ENCODE measurements at regions not wholly inside any gene's neighbourhood (a gene's known extent, or its start where the extent isn't known, plus 50 kb on each side); places are given as distances from the start of the nearest gene placed in this dataset.

GRCh38 chr13:73387318-73387717 lies 328.5 kb downstream of the KLF5 start:
- no peak for TF ChIP-seq CTCF (IDR thresholded peaks at IDR 0.05; ENCODE audit: low read depth, low read length)
- H3K4me3 ChIP-seq (ENCODE audit: low read depth, low read length): no peak overlapping the region
- in situ Hi-C loops (cut with HindIII; ENCODE audit: low sequenced_read_pairs): no loop called here
- no peak for DNase-seq (ENCODE audit: low read depth, low spot score)

DNA sequence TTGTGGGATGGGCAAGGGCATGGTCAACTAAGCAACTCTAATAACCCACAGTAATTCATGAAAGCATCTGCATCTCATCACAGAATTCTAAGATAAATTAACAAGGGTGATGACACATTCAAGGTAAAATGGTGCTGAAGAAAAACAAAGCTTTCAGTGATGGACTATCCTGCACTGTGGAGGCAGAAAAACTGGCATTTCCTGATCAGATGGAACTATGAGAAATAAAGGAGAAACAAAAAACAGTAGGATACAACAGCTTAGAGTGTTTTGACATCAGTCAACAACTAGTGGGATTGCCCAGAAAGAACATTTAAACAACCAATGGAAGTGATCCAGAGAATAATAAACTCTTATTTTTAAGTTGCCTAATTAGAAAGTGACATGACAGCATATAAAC lies 327.0 kb downstream of the KLF5 start:
- in situ Hi-C loops (cut with HindIII; ENCODE audit: low sequenced_read_pairs): no loop called here
- no peak for TF ChIP-seq CTCF (IDR thresholded peaks at IDR 0.05; ENCODE audit: low read depth, low read length)

DNA sequence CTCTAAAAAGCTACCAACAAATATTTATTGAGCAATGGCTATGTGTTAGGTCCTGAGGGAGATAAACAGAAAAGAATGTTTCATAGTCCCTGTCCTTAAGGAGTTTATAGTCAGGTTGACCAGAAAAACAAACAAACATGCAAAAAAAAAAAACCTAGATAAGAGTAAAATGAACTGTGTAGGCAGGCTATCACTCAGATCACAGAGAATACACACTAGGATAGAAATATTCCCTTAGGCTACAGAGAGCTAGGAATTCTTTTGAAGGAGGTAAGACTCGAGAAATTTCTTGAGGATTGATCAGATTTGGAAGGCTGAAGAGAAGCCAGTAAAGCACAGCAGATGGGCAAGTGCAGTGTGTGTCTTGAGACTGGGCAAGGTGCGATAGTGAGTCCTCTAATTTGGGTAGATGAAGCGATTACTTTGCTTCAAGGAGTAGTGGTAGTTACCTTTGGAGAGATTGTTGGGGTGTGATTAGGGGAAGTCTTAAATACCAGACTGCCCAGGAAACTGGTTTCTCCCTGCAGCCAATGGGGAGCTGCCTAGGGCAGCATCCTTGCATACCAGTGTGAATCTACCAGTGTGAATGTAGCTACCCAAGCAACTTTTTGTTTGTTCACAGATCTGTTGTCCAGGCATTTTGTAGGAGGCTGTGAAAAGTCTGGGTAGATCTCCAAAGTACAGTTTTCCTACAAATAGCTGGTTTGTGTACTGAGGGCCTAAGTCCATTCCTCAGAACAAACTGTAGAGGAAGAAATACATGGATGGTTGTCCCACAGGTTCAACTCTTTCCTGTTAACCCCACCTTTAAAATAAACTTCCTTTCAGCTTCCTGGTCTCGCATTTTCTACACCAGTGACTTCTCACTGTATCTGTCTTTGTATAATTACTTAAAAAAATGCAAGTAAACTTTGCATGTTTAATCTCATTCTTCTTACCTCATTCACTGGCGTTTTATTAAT lies 314.1 kb downstream of the KLF5 start:
- no peak overlapping the region for H3K4me3 ChIP-seq (ENCODE audit: low read depth, low read length)
- no peak for TF ChIP-seq CTCF (IDR thresholded peaks at IDR 0.05; ENCODE audit: low read depth, low read length)
- in situ Hi-C loops (cut with HindIII; ENCODE audit: low sequenced_read_pairs): no loop called here
- no peak for DNase-seq (ENCODE audit: low read depth, low spot score)

More for the DNA sequence above, 327.0 kb downstream of the KLF5 start:
- no peak for DNase-seq (ENCODE audit: low read depth, low spot score)
- no peak overlapping the region for H3K4me3 ChIP-seq (ENCODE audit: low read depth, low read length)

DNA sequence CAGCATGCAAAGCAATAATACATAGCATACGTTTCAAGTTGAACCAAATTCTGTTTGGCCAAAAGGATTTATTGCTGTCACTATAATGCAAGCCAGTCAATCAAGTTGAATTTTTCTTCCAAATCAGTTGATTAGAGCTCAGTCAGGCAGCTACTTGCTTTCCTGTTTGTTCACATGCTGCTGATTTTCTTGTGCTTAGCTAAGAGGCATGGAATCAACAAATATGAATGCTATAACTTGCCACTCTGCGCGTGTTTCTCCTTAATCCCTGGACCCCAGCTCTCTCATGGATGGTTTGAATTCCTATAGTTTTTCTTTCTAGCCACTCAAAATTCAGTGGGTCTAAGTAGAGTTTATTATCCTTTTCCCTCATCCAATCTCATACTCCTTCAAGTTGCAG lies 311.3 kb downstream of the KLF5 start:
- no peak for DNase-seq (ENCODE audit: low read depth, low spot score)
- TF ChIP-seq CTCF (IDR thresholded peaks at IDR 0.05; ENCODE audit: low read depth, low read length): no peak
- H3K4me3 ChIP-seq (ENCODE audit: low read depth, low read length): no peak overlapping the region
- in situ Hi-C loops (cut with HindIII; ENCODE audit: low sequenced_read_pairs): no loop called here

- in situ Hi-C loops (cut with HindIII; ENCODE audit: low sequenced_read_pairs): no loop called here
- DNase-seq (ENCODE audit: low read depth, low spot score): no peak
- no peak overlapping the region for H3K4me3 ChIP-seq (ENCODE audit: low read depth, low read length)
- no peak for TF ChIP-seq CTCF (IDR thresholded peaks at IDR 0.05; ENCODE audit: low read depth, low read length)
Measured at GRCh38 chr13:73369095-73369494, 310.3 kb downstream of the KLF5 start.

- no peak for TF ChIP-seq CTCF (IDR thresholded peaks at IDR 0.05; ENCODE audit: low read depth, low read length)
- in situ Hi-C loops (cut with HindIII; ENCODE audit: low sequenced_read_pairs): no loop called here
- no peak for DNase-seq (ENCODE audit: low read depth, low spot score)
- H3K4me3 ChIP-seq (ENCODE audit: low read depth, low read length): no peak overlapping the region
Measured at GRCh38 chr13:73368608-73369007, 309.8 kb downstream of the KLF5 start.
